ENCODE measurements at regions not wholly inside any gene's neighbourhood (a gene's known extent, or its start where the extent isn't known, plus 50 kb on each side); places are given as distances from the start of the nearest gene placed in this dataset.

DNA sequence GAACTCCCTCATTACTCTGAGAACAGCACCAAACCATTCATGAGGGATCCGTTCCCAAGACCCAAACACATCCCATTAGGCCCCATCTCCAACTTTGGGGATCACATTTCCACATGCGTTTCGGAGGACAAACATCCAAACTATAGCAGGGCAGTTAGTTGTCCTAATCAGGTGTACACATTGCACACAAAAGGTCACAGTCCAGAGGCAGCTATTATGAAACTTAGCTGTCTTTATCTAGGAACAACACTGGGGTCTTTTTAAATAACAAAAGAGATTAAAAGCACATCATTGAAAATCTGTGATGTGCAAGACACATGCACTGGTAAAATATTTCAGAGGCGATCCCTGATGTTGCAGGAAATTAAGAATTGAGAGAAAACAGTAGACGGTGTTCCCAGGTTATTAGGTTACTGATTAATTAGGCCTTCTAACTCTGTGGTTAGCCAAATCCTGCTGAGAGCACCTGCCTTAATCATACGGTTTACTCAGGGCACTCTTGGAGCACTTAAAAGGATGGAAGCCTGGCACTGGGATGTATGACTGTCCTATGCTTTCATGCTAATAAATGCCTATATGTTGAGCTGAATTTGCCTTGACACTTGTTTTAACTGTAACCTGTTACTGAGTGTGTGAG lies 1574.5 kb upstream of the WWC1 start:
- WGBS, 2 experiments (ENCODE audit: insufficient coverage in 1 of 2, insufficient read length in 1 of 2): 90 to 92% methylated on average over 3 to 6 of the region's 6 CpGs
- TF ChIP-seq, protein P1, sequence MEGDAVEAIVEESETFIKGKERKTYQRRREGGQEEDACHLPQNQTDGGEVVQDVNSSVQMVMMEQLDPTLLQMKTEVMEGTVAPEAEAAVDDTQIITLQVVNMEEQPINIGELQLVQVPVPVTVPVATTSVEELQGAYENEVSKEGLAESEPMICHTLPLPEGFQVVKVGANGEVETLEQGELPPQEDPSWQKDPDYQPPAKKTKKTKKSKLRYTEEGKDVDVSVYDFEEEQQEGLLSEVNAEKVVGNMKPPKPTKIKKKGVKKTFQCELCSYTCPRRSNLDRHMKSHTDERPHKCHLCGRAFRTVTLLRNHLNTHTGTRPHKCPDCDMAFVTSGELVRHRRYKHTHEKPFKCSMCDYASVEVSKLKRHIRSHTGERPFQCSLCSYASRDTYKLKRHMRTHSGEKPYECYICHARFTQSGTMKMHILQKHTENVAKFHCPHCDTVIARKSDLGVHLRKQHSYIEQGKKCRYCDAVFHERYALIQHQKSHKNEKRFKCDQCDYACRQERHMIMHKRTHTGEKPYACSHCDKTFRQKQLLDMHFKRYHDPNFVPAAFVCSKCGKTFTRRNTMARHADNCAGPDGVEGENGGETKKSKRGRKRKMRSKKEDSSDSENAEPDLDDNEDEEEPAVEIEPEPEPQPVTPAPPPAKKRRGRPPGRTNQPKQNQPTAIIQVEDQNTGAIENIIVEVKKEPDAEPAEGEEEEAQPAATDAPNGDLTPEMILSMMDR (conservative IDR thresholded peaks at IDR 0.05): no peak
- peaks cover 9% of the 10 kb centered on the region for H3K4me1 Mint-ChIP-seq
- no peak overlapping the region for H3K4me3 Mint-ChIP-seq
- H3K27ac Mint-ChIP-seq: no peak overlapping the region
- H3K9me3 ChIP-seq (ENCODE audit: control insufficient read depth, low read length): no peaks in the 10 kb centered on the region
- no peaks in the 10 kb centered on the region for H3K36me3 ChIP-seq (ENCODE audit: control insufficient read depth, insufficient read depth, low read length)
- no peak overlapping the region for H3K27ac ChIP-seq (ENCODE audit: low read depth, low read length)
- peaks cover 2% of the 10 kb centered on the region for H3K9me3 Mint-ChIP-seq
- no peaks in the 10 kb centered on the region for H3K36me3 Mint-ChIP-seq (ENCODE audit: low read depth)
- no peak overlapping the region for H3K4me3 ChIP-seq (ENCODE audit: low read length)
- no peak overlapping the region for H3K9ac ChIP-seq (ENCODE audit: extremely low read depth, low read length, poor library complexity, severe bottlenecking)
- no peaks in the 10 kb centered on the region for H3K4me1 ChIP-seq (ENCODE audit: control insufficient read depth, insufficient read depth, low read length)
- DNase-seq: no peak
- H3K27me3 ChIP-seq (ENCODE audit: control insufficient read depth, insufficient read depth, low read length, poor library complexity, severe bottlenecking): no peaks in the 10 kb centered on the region
- H3K27me3 Mint-ChIP-seq (ENCODE audit: insufficient read depth): no peaks in the 10 kb centered on the region

- Mint-ChIP-seq H3K9me3 (no peaks in the 10 kb centered on the region), H3K4me1 (peaks cover 4% of the 10 kb centered on the region), H3K36me3 (ENCODE audit: low read depth) (no peaks in the 10 kb centered on the region), H3K4me3 (no peak overlapping the region), H3K27ac (no peak overlapping the region), H3K27me3 (ENCODE audit: insufficient read depth) (no peaks in the 10 kb centered on the region)
- H3K4me1 ChIP-seq (ENCODE audit: control insufficient read depth, insufficient read depth, low read length): no peaks in the 10 kb centered on the region
- H3K27ac ChIP-seq (ENCODE audit: low read depth, low read length): no peak overlapping the region
- no peak overlapping the region for H3K4me3 ChIP-seq (ENCODE audit: low read length)
- 100% methylated on average over 1 of the region's 2 CpGs; no CpG with 5 or more reads in 1 of the 2 experiments for WGBS, 2 experiments (ENCODE audit: insufficient coverage in 1 of 2, insufficient read length in 1 of 2)
- H3K27me3 ChIP-seq (ENCODE audit: control insufficient read depth, insufficient read depth, low read length, poor library complexity, severe bottlenecking): no peaks in the 10 kb centered on the region
- H3K9ac ChIP-seq (ENCODE audit: extremely low read depth, low read length, poor library complexity, severe bottlenecking): no peak overlapping the region
- H3K36me3 ChIP-seq (ENCODE audit: control insufficient read depth, insufficient read depth, low read length): no peaks in the 10 kb centered on the region
- no peaks in the 10 kb centered on the region for H3K9me3 ChIP-seq (ENCODE audit: control insufficient read depth, low read length)
- TF ChIP-seq, protein P1 (conservative IDR thresholded peaks at IDR 0.05): no peak
- no peak for DNase-seq
Observed at GRCh38 chr5:166719991-166720390, 1571.5 kb upstream of the WWC1 start.

- no peak for DNase-seq
- Histone ChIP-seq H3K4me1 (ENCODE audit: control insufficient read depth, insufficient read depth, low read length) (peaks cover 3% of the 10 kb centered on the region), H3K9ac (ENCODE audit: extremely low read depth, low read length, poor library complexity, severe bottlenecking) (no peak overlapping the region), H3K9me3 (ENCODE audit: control insufficient read depth, low read length) (no peaks in the 10 kb centered on the region), H3K4me3 (ENCODE audit: low read length) (no peak overlapping the region), H3K27me3 (ENCODE audit: control insufficient read depth, insufficient read depth, low read length, poor library complexity, severe bottlenecking) (no peaks in the 10 kb centered on the region), H3K36me3 (ENCODE audit: control insufficient read depth, insufficient read depth, low read length) (no peaks in the 10 kb centered on the region), H3K27ac (ENCODE audit: low read depth, low read length) (no peak overlapping the region)
- H3K4me1 Mint-ChIP-seq: peaks cover 14% of the 10 kb centered on the region
- TF ChIP-seq, protein P1 (conservative IDR thresholded peaks at IDR 0.05): no peak
- no peaks in the 10 kb centered on the region for H3K27me3 Mint-ChIP-seq (ENCODE audit: insufficient read depth)
- WGBS, 2 experiments (ENCODE audit: insufficient coverage in 1 of 2, insufficient read length in 1 of 2): 100% methylated on average over 2 of the region's 2 CpGs; no CpG with 5 or more reads in 1 of the 2 experiments
- no peaks in the 10 kb centered on the region for H3K9me3 Mint-ChIP-seq
- no peaks in the 10 kb centered on the region for H3K36me3 Mint-ChIP-seq (ENCODE audit: low read depth)
- H3K4me3 Mint-ChIP-seq: no peak overlapping the region
- no peak overlapping the region for H3K27ac Mint-ChIP-seq
Observed at GRCh38 chr5:166722939-166723338, 1568.5 kb upstream of the WWC1 start.

Data from endodermal cell (in vitro differentiated cells).